ENCODE measurements at regions not wholly inside any gene's neighbourhood (a gene's known extent, or its start where the extent isn't known, plus 50 kb on each side); places are given as distances from the start of the nearest gene placed in this dataset.

GRCh38 chr17:55846745-55847144 lies 95.9 kb downstream of the PCTP start:
- no peaks in the 10 kb centered on the region for H3K27me3 ChIP-seq (ENCODE audit: control insufficient read depth in 2 of 2, insufficient read depth in 2 of 2, low read length in 2 of 2)

DNA sequence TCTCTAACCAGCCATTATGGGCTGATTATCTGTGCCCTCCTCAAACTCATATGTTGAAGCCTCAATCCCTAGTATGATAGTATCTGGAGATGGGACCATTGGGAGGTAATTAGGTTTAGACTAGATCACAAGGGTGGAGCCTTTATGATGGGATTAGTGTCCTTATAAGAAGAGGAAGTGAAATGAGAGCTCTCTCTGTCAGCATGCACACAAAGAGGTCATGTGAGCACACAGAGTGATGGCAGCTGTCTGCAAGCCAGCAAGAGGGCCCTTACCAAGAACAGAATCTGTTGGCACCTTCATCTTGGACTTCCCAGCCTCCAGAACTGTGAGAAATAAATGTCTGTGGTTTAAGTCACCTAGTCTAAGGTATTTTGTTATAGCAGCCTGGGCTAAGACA lies 101.9 kb downstream of the PCTP start:
- no peaks in the 10 kb centered on the region for H3K4me1 ChIP-seq (ENCODE audit: control insufficient read depth in 2 of 2, insufficient read depth in 2 of 2, low read length in 2 of 2)
- H3K27ac Mint-ChIP-seq = no peak overlapping the region
- no peak overlapping the region for H3K4me3 Mint-ChIP-seq
- ChIA-PET POLR2A (no interaction called here), CTCF (no interaction called here)
- DNase-seq = no peak
- H3K36me3 Mint-ChIP-seq = no peaks in the 10 kb centered on the region
- peaks cover 0 to 4% (median 0%) of the 10 kb centered on the region in 5 donors for H3K27me3 Mint-ChIP-seq
- H3K27me3 ChIP-seq (ENCODE audit: control insufficient read depth in 2 of 2, insufficient read depth in 2 of 2, low read length in 2 of 2) = no peaks in the 10 kb centered on the region
- H3K9me3 ChIP-seq (ENCODE audit: control insufficient read depth in 2 of 3, low read length in 3 of 3) = no peaks in the 10 kb centered on the region
- no peaks in the 10 kb centered on the region for H3K36me3 ChIP-seq (ENCODE audit: control insufficient read depth in 2 of 3, insufficient read depth in 3 of 3, low read length in 3 of 3)
- H3K27ac ChIP-seq (ENCODE audit: low read depth, low read length) = no peak overlapping the region
- H3K4me1 Mint-ChIP-seq = no peaks in the 10 kb centered on the region
- no peak overlapping the region for H3K4me3 ChIP-seq (ENCODE audit: low read length)
- ATAC-seq = no peak
- intact Hi-C loops (cut with micrococcal nuclease) = no loop called here
- no peaks in the 10 kb centered on the region for H3K9me3 Mint-ChIP-seq

More at GRCh38 chr17:55846745-55847144, 95.9 kb downstream of the PCTP start:
- ChIA-PET POLR2A (no interaction called here), CTCF (no interaction called here)
- Mint-ChIP-seq H3K9me3 (peaks cover 0 to 3% (median 0%) of the 10 kb centered on the region in 11 donors), H3K36me3 (no peaks in the 10 kb centered on the region), H3K4me3 (no peak overlapping the region), H3K27ac (no peak overlapping the region), H3K27me3 (peaks cover 5 to 21% (median 12%) of the 10 kb centered on the region in 5 donors), H3K4me1 (no peaks in the 10 kb centered on the region)
- DNase-seq = no peak
- intact Hi-C loops (cut with micrococcal nuclease) = loop anchor here in 1 of 2 donors (10.0 kb wide), 1 partner anchor 938 kb away; no protein-coding TSS in a partner anchor
- no peaks in the 10 kb centered on the region for H3K4me1 ChIP-seq (ENCODE audit: control insufficient read depth in 2 of 2, insufficient read depth in 2 of 2, low read length in 2 of 2)
- ATAC-seq = no peak
- H3K36me3 ChIP-seq (ENCODE audit: control insufficient read depth in 2 of 3, insufficient read depth in 3 of 3, low read length in 3 of 3) = no peaks in the 10 kb centered on the region
- no peak overlapping the region for H3K27ac ChIP-seq (ENCODE audit: low read depth, low read length)
- no peak overlapping the region for H3K4me3 ChIP-seq (ENCODE audit: low read length)
- no peaks in the 10 kb centered on the region for H3K9me3 ChIP-seq (ENCODE audit: control insufficient read depth in 2 of 3, low read length in 3 of 3)

- no peak overlapping the region for H3K4me3 ChIP-seq (ENCODE audit: low read length)
- DNase-seq = no peak
- no peak for ATAC-seq
- no peaks in the 10 kb centered on the region for H3K4me1 ChIP-seq (ENCODE audit: control insufficient read depth in 2 of 2, insufficient read depth in 2 of 2, low read length in 2 of 2)
- no peaks in the 10 kb centered on the region for H3K9me3 ChIP-seq (ENCODE audit: control insufficient read depth in 2 of 3, low read length in 3 of 3)
- Mint-ChIP-seq H3K36me3 (peaks cover 0 to 3% (median 0%) of the 10 kb centered on the region in 5 donors), H3K4me3 (no peak overlapping the region), H3K4me1 (no peaks in the 10 kb centered on the region), H3K27me3 (peaks cover 0 to 14% (median 7%) of the 10 kb centered on the region in 5 donors), H3K9me3 (peaks cover 0 to 4% (median 0%) of the 10 kb centered on the region in 11 donors), H3K27ac (no peak overlapping the region)
- ChIA-PET CTCF (no interaction called here), POLR2A (no interaction called here)
- intact Hi-C loops (cut with micrococcal nuclease) = no loop called here
- H3K36me3 ChIP-seq (ENCODE audit: control insufficient read depth in 2 of 3, insufficient read depth in 3 of 3, low read length in 3 of 3) = no peaks in the 10 kb centered on the region
- H3K27me3 ChIP-seq (ENCODE audit: control insufficient read depth in 2 of 2, insufficient read depth in 2 of 2, low read length in 2 of 2) = no peaks in the 10 kb centered on the region
- H3K27ac ChIP-seq (ENCODE audit: low read depth, low read length) = no peak overlapping the region
These were observed 108.5 kb downstream of the PCTP start for GRCh38 chr17:55859301-55859795.

- H3K4me1 Mint-ChIP-seq = no peaks in the 10 kb centered on the region
- CTCF ChIA-PET = no interaction called here
- H3K4me1 ChIP-seq (ENCODE audit: control insufficient read depth in 2 of 2, insufficient read depth in 2 of 2, low read length in 2 of 2) = no peaks in the 10 kb centered on the region
These were observed 114.4 kb downstream of the PCTP start for GRCh38 chr17:55865072-55865762.

DNA sequence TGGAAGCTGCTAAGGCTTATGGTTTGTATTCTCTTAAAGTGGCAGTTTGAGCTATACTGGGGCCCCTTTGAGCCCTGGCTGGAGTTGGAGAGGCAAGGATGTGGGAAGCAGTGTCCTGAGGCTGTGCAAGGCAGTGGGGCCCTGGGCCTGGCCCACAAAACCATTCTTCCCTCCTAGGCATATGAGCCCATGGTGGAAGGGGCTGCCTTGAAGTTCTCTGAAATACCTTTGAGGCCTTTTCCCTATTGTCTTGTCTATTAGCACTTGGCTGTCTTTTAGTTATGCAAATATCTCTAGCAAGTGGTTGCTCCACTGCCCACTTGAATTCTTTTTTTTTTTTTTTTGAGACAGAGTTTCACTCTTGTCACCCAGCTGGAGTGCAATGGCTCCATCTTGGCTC lies 119.2 kb downstream of the PCTP start:
- no peak for DNase-seq
- H3K27ac Mint-ChIP-seq = no peak overlapping the region
- Histone ChIP-seq H3K27ac (ENCODE audit: low read depth, low read length) (no peak overlapping the region), H3K27me3 (ENCODE audit: control insufficient read depth in 2 of 2, insufficient read depth in 2 of 2, low read length in 2 of 2) (no peaks in the 10 kb centered on the region), H3K9me3 (ENCODE audit: control insufficient read depth in 2 of 3, low read length in 3 of 3) (no peaks in the 10 kb centered on the region), H3K4me3 (ENCODE audit: low read length) (no peak overlapping the region), H3K4me1 (ENCODE audit: control insufficient read depth in 2 of 2, insufficient read depth in 2 of 2, low read length in 2 of 2) (no peaks in the 10 kb centered on the region), H3K36me3 (ENCODE audit: control insufficient read depth in 2 of 3, insufficient read depth in 3 of 3, low read length in 3 of 3) (no peaks in the 10 kb centered on the region)
- no peak overlapping the region for H3K4me3 Mint-ChIP-seq
- intact Hi-C loops (cut with micrococcal nuclease) = no loop called here
- H3K27me3 Mint-ChIP-seq = peaks cover 0 to 15% (median 0%) of the 10 kb centered on the region in 5 donors
- H3K9me3 Mint-ChIP-seq = peaks cover 0 to 13% (median 6%) of the 10 kb centered on the region in 11 donors
- H3K4me1 Mint-ChIP-seq = no peaks in the 10 kb centered on the region
- ChIA-PET CTCF (no interaction called here), POLR2A (no interaction called here)
- no peak for ATAC-seq
- no peaks in the 10 kb centered on the region for H3K36me3 Mint-ChIP-seq

More at GRCh38 chr17:55865072-55865762, 114.4 kb downstream of the PCTP start:
- H3K9me3 ChIP-seq (ENCODE audit: control insufficient read depth in 2 of 3, low read length in 3 of 3) = no peaks in the 10 kb centered on the region
- Mint-ChIP-seq H3K9me3 (peaks cover 0 to 13% (median 7%) of the 10 kb centered on the region in 11 donors), H3K36me3 (peaks cover 0 to 3% (median 0%) of the 10 kb centered on the region in 5 donors), H3K27ac (no peak overlapping the region), H3K4me3 (no peak overlapping the region), H3K27me3 (peaks cover 0 to 15% (median 0%) of the 10 kb centered on the region in 5 donors)
- no peaks in the 10 kb centered on the region for H3K27me3 ChIP-seq (ENCODE audit: control insufficient read depth in 2 of 2, insufficient read depth in 2 of 2, low read length in 2 of 2)
- DNase-seq = no peak
- intact Hi-C loops (cut with micrococcal nuclease) = no loop called here
- POLR2A ChIA-PET = no interaction called here
- no peak overlapping the region for H3K27ac ChIP-seq (ENCODE audit: low read depth, low read length)
- no peak for ATAC-seq
- H3K36me3 ChIP-seq (ENCODE audit: control insufficient read depth in 2 of 3, insufficient read depth in 3 of 3, low read length in 3 of 3) = no peaks in the 10 kb centered on the region
- H3K4me3 ChIP-seq (ENCODE audit: low read length) = no peak overlapping the region

- no peak for ATAC-seq
- Mint-ChIP-seq H3K4me3 (no peak overlapping the region), H3K4me1 (no peaks in the 10 kb centered on the region), H3K9me3 (peaks cover 0 to 5% (median 3%) of the 10 kb centered on the region in 11 donors), H3K27me3 (peaks cover 0 to 14% (median 4%) of the 10 kb centered on the region in 5 donors), H3K36me3 (peaks cover 0 to 7% (median 0%) of the 10 kb centered on the region in 5 donors), H3K27ac (no peak overlapping the region)
- intact Hi-C loops (cut with micrococcal nuclease) = no loop called here
- no peaks in the 10 kb centered on the region for H3K9me3 ChIP-seq (ENCODE audit: control insufficient read depth in 2 of 3, low read length in 3 of 3)
- no peak overlapping the region for H3K27ac ChIP-seq (ENCODE audit: low read depth, low read length)
- no peak overlapping the region for H3K4me3 ChIP-seq (ENCODE audit: low read length)
- CTCF ChIA-PET = no interaction called here
- H3K27me3 ChIP-seq (ENCODE audit: control insufficient read depth in 2 of 2, insufficient read depth in 2 of 2, low read length in 2 of 2) = no peaks in the 10 kb centered on the region
- no peak for DNase-seq
- POLR2A ChIA-PET = no interaction called here
- no peaks in the 10 kb centered on the region for H3K36me3 ChIP-seq (ENCODE audit: control insufficient read depth in 2 of 3, insufficient read depth in 3 of 3, low read length in 3 of 3)
- no peaks in the 10 kb centered on the region for H3K4me1 ChIP-seq (ENCODE audit: control insufficient read depth in 2 of 2, insufficient read depth in 2 of 2, low read length in 2 of 2)
These were observed 121.5 kb downstream of the PCTP start for GRCh38 chr17:55872374-55872773.

Data from naive thymus-derived CD4-positive, alpha-beta T cell (primary cell).